ENCODE measurements at regions not wholly inside any gene's neighbourhood (a gene's known extent, or its start where the extent isn't known, plus 50 kb on each side); places are given as distances from the start of the nearest gene placed in this dataset.
"Not testable (repeated sequence)": the region's sequence is repeated elsewhere in the genome, so short reads cannot be mapped to it uniquely, and the experiment has no call there.

- not testable (repeated sequence) for DNase-seq (ENCODE audit: low read depth, low spot score)
Measured at GRCh38 chr14:105621479-105622328, 95.3 kb downstream of the TMEM121 start.

DNA sequence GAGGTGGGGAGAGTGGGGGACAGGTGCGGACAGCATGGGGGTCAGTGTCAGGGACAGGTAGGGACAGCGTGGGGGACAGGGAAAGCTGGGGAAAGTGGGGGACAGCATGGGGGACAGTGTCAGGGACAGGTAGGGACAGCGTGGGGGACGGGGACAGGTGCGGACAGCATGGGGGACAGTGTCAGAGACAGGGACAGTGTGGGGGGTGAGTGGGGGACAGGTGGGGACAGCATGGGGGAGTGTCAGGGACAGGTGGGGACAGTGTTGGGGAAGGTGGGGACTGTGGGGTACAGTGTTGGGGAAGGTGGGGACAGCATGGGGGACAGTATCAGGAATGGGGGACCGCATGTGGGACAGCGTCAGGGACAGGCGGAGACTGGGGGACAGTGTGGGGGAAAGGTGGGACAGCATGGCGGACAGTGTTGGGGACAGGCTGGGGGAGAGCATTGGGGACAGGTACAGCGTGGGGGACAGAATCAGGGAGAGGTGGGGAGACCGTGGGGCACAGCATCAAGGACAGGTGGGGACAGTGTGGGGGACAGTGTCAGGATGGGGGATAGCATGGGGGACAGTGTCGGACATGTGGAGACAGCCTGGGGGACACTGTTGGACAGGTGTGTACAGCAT lies 96.1 kb downstream of the TMEM121 start:
- no peak for DNase-seq (ENCODE audit: low read depth, low spot score)

- not testable (repeated sequence) for DNase-seq (ENCODE audit: low read depth, low spot score)
Measured at GRCh38 chr14:105623178-105623577, 96.8 kb downstream of the TMEM121 start.

DNA sequence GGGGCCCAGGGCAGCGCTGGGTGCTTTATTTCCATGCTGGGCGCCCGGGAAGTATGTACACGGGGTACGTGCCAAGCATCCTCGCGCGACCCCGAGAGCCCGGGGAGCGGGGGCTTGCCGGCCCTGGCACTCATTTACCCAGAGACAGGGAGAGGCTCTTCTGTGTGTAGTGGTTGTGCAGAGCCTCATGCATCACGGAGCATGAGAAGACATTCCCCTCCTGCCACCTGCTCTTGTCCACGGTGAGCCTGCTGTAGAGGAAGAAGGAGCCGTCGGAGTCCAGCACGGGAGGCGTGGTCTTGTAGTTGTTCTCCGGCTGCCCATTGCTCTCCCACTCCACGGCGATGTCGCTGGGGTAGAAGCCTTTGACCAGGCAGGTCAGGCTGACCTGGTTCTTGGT lies 98.0 kb downstream of the TMEM121 start:
- DNase-seq (ENCODE audit: low read depth, low spot score): not testable (repeated sequence)

- not testable (repeated sequence) for DNase-seq (ENCODE audit: low read depth, low spot score)
Measured at GRCh38 chr14:105624749-105625434, 98.5 kb downstream of the TMEM121 start.

DNA sequence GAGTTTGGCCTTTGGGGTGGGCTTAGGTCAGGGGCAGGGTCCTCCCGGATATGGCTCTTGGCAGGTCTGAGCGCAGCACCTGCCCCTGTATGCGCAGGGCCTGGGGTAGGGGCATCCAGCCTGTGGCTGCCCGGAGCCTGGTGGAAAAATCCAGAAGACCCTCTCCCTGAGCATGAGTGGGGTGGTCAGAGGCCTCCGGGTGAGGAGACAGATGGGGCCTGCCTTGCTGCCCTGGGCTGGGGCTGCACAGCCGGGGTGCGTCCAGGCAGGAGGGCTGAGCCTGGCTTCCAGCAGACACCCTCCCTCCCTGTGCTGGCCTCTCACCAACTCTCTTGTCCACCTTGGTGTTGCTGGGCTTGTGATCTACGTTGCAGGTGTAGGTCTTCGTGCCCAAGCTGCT lies 99.1 kb downstream of the TMEM121 start:
- not testable (repeated sequence) for DNase-seq (ENCODE audit: low read depth, low spot score)

GRCh38 chr14:105626111-105626510 lies 99.7 kb downstream of the TMEM121 start:
- not testable (repeated sequence) for DNase-seq (ENCODE audit: low read depth, low spot score)

- not testable (repeated sequence) for DNase-seq (ENCODE audit: low read depth, low spot score)
Measured at GRCh38 chr14:105626651-105627050, 100.3 kb downstream of the TMEM121 start.

DNA sequence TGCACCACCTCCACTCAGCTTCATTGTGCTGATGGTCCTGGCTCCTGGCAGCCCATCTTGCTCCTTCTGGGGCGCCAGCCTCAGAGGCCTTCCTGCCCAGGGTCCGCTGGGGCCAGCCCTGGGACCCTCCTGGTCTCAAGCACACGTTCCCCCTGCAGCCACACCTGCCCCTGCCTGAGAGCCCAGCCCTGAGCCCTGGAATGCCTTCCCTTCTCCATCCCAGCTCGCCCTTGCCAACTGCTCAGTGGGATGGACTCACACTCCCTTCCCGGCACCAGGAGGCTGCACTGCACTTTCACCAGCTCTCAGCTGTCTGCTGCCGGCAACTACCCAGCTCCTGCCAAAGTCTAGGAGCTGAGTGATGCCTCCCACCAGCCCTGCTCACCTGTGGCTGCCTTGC lies 100.9 kb downstream of the TMEM121 start:
- DNase-seq (ENCODE audit: low read depth, low spot score): not testable (repeated sequence)

- DNase-seq (ENCODE audit: low read depth, low spot score): no peak
Measured at GRCh38 chr14:105627701-105628100, 101.3 kb downstream of the TMEM121 start.

DNA sequence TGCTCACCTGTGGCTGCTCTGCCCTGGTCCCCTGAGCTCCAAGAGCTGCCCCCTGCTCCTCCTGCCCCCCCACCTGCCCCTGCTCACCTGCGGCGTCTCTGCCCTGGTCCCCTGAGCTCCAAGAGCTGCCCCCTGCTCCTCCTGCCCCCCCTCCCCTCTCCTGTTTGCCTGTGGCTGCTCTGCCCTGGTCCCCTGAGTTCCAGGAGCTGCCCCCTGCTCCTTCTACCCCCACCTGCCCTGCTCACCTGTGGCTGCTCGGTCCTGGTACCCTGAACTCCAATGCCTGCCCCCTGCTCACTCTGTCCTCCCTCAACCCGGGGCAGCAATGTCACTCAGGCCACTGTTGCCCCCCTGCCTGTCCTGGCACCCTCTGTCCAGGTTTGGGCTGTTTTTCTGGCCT lies 101.7 kb downstream of the TMEM121 start:
- DNase-seq (ENCODE audit: low read depth, low spot score): not testable (repeated sequence)

DNA sequence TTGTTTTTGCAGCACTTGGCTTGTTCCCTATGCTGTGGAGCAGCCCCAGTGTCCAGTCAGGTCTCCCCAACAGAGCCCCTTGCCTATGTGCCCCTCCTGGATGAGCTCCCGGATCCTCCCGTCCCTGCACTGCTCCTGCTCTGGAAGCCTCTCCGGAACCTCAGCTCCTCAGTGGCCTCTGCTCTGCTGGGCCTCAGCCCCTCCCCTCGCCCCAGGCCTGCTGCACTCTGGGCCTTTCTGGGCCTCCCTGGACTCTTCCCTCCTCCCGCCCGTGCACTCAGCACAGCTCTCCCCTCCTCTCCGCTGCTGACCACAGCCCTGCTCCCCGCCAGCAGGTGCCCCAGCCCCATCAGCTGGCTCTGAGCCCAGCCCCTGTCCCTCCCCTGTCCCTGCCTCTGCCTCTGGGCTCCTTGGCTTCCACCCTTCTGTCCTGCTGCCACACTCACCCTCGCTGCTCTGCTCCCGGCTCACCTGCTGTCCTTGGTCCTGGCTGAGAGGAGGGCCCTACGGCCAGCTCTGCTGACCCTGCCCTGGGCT lies 102.2 kb downstream of the TMEM121 start:
- not testable (repeated sequence) for DNase-seq (ENCODE audit: low read depth, low spot score)

- DNase-seq (ENCODE audit: low read depth, low spot score): not testable (repeated sequence)
Measured at GRCh38 chr14:105629091-105629885, 102.9 kb downstream of the TMEM121 start.

DNA sequence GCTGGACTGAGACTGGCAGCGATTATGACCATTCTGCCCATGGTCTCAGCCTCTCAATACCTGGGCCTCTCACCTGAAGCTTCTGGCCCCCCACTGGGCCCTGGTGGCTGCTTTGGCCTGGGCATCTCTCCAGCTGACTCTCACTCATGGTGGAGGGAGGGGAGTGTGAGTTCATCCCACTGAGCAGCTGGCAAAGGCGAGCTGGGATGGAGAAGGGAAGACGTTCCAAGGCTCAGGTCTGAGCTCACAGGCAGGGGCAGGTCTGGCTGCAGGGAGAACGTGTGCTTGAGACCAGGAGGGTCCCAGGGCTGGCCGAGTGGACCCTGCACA lies 103.5 kb downstream of the TMEM121 start:
- DNase-seq (ENCODE audit: low read depth, low spot score): no peak

DNA sequence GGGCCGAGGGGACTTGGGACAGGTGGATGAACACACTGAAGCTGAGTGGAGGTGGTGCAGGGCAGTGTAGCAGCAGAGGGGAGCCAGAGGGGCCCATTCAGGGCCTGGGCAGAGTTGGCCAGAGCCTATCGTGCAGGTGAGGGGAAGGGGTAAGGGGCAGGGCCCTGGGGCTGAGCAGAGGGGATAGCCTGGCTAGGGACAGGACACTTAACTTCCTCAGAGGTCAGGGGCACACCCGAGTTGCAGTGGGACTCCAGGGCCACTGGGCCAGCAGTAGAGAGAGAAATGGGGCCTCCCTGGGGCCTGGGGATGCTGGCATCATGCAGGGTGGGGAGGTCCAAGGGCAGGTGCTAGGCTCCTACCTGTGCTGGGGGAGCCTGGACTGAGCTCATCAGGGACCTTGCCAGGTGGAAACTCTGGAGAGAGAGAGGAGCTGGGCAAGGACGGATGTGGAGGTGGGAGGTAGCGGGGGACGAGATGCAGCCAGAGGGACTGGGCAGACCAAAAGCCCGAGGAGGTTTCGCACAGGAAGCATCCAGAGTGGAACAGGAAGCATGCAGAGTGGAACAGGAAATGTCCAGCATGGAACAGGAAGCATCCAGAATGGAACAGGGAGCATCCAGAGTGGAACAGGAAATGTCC lies 104.0 kb downstream of the TMEM121 start:
- DNase-seq (ENCODE audit: low read depth, low spot score): not testable (repeated sequence)

DNA sequence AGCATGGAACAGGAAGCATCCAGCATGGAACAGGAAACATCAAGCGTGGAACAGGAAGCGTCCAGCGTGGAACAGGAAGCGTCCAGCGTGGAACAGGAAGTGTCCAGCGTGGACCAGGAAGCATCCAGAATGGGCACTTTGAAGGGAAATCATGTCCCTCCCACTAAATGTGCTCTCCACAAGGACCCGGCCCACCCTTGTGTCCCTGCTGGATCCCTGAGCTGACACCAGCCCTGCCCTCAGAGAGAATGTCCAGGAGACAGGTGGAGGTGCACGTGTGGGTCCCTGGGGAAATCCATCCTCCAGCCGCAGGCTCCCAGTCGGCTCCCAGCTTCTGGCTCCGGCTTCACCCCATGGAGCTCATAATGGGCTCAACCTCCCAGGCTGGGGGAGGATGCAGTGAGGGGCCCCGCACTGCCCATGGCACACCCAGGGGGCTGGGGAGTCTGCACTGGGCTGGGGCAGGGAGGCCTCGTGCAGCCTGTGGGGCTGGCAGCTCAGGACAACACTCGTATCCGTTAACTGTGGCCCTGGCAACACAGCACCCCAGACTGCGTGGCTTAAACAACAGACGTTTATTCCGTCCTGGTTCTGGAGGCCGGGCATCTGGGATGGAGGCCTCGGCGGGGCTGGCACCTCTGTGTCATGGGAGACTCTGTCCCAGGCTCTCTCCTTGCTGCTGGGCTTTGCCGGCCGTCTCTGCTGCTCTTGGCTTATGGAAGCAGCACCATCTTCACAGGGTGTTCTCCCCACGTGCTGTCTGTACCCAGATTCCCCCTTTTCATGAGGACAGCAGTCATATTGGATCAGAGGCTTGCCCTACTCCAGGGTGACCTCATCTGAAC lies 104.8 kb downstream of the TMEM121 start:
- DNase-seq (ENCODE audit: low read depth, low spot score): not testable (repeated sequence)

GRCh38 chr14:105632010-105632409 lies 105.6 kb downstream of the TMEM121 start:
- DNase-seq (ENCODE audit: low read depth, low spot score): no peak

DNA sequence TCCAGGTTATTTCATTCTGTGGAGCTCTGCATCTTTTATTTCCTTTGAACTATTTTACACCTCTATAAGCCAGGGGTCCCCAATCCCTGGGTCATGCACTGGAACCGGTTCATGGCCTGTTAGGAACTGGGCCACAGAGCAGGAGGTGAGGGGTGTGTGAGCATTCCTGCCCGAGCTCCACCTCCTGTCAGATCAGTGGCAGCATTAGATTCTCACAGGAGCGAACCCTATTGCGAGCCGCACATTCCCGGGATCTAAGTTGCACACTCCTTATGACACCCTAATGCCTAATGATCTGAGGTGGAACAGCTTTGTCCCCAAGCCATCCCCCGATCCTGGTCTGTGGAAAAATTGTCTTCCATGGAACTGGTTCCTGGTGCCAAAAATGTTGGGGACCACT lies 107.2 kb downstream of the TMEM121 start:
- not testable (repeated sequence) for DNase-seq (ENCODE audit: low read depth, low spot score)

DNA sequence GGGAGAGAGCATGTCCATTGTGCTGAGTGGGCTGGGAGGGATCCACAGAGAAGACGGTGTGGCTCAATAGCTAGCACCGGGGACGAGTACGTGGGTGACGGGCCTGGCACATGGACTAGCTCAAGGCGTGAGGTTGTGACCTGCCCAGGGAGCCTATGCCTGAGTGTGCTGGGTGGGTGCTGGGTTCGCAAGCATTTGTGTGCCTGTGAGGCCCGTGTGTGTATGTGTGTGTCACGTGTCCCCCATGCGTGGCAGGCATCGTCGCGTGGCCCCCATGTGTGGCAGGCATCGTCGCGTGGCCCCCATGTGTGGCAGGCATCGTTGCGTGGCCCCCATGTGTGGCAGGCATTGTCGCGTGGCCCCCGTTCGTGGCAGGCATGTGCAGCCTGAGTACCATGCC lies 109.2 kb downstream of the TMEM121 start:
- DNase-seq (ENCODE audit: low read depth, low spot score): no peak

DNA sequence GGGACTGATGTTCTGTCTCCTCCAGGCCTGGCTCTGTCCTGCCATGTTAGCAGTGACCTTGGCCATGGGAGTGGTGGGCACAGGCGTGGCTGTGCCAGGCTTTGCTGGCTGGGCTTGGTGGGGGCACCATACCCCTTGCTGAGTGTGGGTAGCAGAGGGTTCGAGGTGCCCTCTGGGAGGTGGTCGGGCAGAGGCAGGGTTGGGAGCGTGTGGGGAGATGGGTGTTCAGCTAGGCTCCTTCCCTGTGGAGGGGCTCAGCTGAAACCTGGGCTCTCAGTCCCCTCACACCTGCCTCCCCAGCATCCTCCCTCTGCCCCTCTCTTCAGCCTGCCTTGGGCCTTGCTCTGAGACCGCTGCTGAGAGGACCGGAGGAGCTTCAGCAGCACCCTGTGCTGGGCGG lies 109.6 kb downstream of the TMEM121 start:
- DNase-seq (ENCODE audit: low read depth, low spot score): not testable (repeated sequence)

Data from activated naive CD8-positive, alpha-beta T cell treated with anti-CD3 and anti-CD28 coated beads, Interleukin-2, amount 50 U/mL, for 16 hours (primary cell).